Hepatocyte (in vitro differentiated cells): ENCODE measurements at regions not wholly inside any gene's neighbourhood (a gene's known extent, or its start where the extent isn't known, plus 50 kb on each side); places are given as distances from the start of the nearest gene placed in this dataset.

Source experiments
- CTCF ChIP-seq: fragments of 200-600 bp; sonication (generic); IDR thresholded peaks from 2 replicates; pipeline ENCODE4 v1.5.1; 2016; ENCODE audit warnings: antibody characterized with exemption, mild to moderate bottlenecking; ENCODE audit not compliant: poor library complexity
- EZH2phosphoT487 ChIP-seq: fragments of 200-600 bp; sonication (generic); IDR thresholded peaks from one replicate; pipeline ENCODE4 v1.6.1; 2018; ENCODE audit warnings: antibody characterized with exemption, mild to moderate bottlenecking, low read depth, moderate library complexity; ENCODE audit not compliant: unreplicated experiment, severe bottlenecking

GRCh38 chr5:38143384-38143783, 115.0 kb upstream of the EGFLAM start:
- TF ChIP-seq EZH2phosphoT487 = no peak
- TF ChIP-seq CTCF = no peak
